NCI-H1092 treated with DMSO at 0.1 percent for 48 hours (cell line): ENCODE measurements at regions not wholly inside any gene's neighbourhood (a gene's known extent, or its start where the extent isn't known, plus 50 kb on each side); places are given as distances from the start of the nearest gene placed in this dataset.

ENCODE experiments used
- DNase-seq: peaks from one replicate; lab custom pipeline; 2025; lab: John Stamatoyannopoulos, UW

DNA sequence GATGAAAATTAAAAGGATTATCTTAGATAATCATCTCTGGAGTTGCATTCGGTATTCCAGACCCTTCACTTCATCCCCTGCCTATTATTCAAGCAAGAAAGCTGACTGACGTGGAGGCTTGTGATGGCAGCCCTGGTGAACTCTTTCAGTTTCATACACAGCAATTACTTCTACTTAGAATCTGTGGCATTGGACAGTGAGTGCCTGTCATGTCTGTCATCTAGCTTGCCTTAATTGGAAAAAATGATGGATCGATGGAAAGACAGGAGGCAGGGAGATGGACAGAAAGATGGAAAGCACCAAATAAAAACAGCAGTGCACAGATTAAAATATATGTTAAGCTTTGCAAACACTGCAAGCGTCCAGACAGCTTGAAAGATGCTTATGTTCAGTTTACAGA, 1371.0 kb upstream of the CDH6 start:
- DNase-seq: no peak

DNA sequence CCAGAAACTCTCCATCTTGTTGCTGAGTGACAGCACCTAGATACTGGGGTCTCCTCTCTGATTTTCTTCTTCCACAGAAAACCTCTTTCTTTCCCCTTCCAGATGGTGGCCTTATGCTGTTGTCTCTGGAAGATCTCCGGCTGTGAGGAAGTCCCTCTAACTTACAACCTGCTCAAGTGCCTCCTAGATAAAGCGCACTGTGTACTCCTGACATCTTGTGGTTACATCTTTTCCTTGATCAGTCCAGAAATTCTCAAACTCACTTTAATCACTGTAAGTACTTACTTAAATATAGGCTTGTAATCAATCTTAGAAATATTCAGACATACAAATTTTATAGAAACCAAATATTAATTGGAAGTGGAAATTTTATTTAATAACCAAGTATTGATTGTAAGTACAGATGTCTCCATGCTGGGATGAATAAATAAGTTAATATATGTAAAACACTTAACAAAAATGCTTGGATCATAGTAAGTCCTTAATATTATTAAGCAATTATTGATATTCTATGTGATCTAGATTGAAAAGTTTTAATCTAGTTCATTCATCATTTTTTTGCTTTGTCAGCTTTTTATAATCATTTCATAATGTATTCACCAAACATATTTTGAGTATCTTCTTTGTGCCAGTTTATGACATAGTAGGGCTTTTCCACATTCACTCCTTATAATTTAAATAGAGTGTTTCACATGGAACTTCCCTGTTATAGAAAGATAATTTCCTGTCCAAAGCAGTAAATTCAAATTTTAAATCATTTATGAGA, 1381.4 kb upstream of the CDH6 start:
- DNase-seq: no peak

DNA sequence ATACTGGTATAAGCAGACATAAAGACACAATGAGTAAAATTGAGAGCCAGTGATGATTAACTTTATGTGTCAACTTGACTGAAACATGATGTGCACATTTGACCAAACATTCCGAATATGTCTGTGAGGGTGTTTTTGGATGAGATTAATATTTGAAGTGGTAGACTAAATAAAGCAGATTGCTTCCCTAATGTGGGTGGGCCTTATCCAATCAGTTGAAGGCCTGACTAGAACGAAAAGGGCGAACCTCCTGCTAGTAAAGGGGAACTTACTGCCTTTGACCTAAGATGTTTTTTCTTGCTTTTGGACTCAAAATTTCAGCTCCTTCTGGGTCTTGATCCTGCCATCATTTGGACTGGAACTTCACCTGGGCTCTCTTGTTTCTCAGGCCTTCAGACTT, 1387.7 kb upstream of the CDH6 start:
- DNase-seq: no peak

DNA sequence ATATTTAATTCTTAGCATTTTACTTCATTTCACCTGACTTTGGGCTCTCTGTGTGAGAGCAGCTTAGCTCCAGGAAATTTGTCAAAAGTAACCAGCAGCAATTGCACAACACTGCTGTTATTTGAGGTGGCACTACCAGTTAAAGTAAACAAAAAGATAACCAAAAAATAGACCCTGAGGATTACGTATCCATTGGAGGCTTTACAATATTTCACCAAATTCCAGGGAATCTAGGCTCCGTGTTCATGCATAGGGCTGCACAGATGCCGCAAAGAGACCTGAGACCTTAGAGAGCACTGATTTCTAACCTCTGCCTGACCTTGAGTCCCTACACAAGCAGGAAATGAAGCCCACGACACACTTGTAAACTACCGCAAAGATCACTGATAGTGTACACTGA, 1392.7 kb upstream of the CDH6 start:
- no peak for DNase-seq

DNA sequence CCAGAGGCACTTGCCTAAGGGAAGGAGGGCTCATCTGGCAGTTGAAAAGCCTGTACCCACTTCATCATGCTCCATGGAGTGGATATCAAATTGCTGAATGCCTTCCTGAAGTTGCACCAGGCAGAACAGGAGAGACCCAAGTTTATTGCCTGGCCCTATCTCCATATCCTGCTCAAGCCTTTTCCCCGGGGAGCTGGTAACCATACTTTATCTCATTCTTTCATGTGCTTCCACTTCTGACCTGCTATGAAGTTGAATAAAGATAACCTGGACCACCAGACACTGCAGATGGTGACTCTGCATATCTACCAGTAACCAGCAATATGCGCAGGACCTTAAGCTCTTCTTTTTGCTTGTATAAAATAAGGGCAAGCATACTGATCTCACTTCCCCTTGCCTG, 1397.5 kb upstream of the CDH6 start:
- peak; percentile 18 for DNase-seq

DNA sequence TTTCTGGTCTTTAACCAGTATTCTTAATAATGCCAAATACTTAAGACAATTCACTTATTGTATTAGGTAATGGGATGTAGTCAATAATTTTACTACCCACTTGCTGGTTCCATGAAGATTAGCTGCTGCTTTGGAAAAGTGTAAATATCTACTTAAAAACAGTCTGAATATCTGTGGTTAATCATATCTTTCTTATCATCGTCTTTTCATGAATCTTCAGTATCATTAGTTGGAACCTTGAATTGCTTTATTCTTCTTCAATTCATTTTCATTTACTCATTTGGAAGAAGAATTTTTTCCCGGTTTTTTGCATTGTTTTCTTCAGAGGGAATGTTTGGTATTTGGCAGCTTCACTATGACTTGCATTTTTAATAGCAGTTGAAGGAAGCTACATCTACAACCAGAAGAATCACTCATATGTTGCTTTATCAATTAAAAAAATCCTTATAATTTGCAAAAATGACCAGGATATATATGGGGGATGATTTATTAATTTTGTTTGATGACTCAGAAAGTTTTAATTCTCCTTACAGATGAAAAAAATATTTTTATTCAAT, 1398.3 kb upstream of the CDH6 start:
- DNase-seq: no peak

DNA sequence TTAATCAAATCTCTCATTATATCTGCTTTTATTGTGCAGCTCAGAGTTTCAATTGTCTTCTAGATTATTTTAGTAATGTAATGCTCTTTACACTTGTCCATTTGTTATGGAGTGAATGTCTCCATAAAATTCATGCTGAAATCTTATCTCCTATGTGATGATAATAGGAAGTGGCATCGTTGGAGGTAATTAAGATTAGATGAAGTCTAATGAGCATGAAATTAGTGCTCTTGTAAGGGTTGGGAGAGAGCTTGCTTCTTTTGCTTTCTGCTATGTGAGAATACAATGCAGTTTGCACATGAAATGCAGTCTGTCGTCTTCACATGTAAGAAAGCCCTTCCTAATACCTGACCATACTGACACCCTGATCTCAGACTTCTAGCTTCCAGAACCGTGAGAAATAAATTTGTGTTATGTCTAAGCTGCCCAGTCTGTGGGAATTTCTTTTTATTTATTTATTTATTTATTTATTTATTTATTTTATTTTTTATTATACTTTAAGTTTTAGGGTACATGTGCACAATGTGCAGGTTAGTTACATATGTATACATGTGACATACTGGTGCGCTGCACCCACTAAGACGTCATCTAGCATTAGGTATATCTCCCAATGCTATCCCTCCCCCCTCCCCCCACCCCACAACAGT, 1399.2 kb upstream of the CDH6 start:
- DNase-seq: no peak

DNA sequence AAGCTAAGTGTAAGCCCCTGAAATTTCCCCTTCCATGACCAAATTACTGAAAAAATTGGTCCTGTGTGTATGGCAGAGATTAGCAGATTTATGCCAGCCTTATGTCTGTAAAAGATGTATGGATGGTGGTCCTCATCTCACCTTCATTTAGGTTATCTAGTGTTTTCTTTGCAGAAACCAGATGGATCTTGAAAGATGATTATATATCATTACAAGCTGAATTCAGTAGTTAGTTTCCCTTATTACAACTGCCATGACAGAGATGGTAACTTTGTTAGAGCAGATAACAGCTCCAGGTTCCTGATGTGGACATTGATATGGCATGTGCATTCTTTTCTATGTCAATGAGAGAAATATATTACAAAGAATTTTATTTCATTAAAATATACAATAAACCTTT, 1403.2 kb upstream of the CDH6 start:
- no peak for DNase-seq

DNA sequence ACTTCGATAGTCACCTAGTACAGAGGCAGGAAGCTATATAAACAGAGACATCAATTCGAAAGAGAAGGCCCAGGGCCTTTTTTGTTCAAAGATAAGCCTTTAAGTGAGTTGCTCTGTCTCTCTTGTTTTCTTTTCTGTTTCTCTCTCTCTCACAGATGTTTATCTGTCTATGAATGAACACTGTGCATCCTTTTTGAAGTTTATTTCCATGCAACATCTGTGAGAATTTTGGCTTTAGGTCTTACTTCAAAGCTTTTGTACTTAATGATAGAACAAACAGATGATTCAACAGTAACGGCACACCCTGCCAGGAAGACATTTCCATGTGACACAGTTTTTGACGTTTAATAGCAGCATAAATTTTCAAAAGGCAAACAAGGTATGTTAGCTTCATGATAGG, 1413.1 kb upstream of the CDH6 start:
- no peak for DNase-seq

DNA sequence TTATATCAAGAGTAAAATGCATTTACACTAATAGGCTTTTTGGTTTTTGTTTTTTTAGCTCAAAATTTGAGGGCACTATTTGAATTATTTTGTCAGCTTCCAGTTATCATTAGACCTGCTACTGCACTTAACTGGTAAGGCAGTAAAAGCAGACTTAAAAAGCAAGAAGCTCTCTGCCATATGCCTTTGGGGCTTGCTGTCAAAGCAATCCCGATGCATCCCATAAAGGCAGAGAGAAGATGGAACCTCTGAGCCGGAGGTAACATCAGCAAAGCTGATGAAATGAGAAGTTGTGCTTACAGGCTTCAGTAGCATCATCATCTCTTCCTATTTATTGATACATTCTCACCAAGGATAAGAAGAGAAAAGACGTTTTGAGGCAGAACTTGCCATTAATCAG, 1414.3 kb upstream of the CDH6 start:
- DNase-seq: no peak

DNA sequence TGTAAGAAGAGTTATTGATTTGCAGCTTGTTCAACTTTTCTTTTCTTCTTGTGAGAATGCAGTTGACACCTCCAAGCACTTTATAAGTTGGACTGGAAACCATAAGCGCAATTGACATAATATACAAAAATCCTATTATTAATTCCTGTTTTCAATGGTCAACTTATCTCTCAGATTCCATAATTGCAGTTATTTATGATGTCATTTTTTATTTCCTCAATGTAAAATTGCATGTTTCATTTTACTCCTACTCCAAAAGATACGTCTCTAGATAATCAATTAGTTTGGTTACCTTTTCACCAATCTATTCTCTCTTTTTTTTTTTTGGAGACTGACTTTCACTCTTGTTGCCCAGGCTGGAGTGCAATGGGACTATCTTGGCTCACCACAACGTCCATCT, 1416.1 kb upstream of the CDH6 start:
- DNase-seq: no peak

DNA sequence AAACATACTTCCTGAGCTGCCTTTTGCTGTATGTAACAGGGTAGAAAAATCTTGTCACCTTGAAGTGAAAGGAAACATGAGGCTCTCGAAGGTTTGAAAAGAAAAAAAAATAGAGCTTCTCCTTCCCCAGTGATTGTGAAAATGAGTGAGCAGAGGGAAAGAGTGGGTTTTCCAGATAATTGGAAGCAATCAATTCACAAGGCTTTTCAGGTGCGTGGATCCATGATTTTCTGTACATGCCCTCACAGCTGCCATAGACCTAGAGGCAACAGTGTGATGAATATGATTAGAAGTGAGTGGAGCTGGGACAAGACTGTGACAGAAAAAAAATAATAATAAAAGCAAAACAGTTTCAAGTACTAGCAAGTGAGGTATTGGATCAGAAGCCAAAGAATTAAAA, 1422.5 kb upstream of the CDH6 start:
- DNase-seq: no peak

DNA sequence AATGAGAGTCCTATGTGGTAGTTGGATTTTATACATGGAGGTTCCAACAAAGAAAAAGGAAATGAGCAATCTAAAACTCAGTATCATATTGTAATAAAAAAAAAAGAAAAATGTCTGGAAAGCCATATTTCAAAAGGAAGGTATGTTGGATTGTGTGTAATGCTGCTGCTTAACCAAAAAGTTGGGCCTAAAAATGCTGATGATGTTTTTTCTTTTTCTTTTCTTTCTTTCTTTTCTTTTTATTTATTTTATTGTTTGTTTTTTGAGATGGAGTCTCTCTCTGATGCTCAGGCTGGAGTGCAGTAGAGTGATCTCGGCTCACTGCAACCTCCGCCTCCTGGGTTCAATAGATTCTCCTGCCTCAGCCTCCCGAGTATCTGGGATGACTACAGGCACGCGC, 1424.0 kb upstream of the CDH6 start:
- DNase-seq: no peak

DNA sequence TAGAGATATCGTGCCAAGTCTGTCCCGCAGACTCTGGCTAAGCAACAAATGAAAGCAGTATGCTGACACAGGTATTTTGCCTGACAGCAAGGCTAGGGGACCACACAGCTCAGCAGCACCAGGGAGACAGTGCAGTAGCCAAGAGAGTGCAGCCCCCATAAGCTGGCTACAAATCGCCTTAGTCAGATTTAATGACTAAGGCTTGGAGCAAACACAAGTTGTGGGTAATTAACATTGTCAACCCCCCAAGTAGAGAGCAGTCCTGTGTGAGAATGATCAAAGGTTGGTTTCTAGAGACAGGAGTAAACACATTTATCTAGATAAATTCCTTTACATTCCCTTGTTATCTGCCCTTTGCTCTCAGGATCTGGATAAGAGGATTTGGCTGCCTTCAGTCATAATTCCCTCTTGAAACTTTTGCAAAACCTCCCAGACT, 1434.5 kb upstream of the CDH6 start:
- no peak for DNase-seq

DNA sequence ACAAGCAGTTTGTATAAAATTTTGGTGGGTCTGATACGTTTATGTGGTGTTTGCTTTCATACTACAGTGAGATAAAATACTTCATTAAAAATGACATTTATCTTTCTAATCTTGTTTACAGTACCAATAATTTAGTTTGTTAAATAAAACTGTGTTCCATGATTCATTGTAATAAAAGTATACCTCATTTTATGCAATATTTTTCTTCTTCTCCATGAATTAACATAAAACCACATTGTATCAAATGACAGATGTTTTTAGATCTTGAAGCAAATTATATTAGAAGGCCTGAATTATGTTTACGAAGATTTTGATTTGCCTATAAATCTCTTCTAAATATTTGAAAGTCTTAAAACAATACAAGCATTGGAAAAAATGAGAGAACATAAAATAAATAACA, 1443.0 kb upstream of the CDH6 start:
- no peak for DNase-seq

DNA sequence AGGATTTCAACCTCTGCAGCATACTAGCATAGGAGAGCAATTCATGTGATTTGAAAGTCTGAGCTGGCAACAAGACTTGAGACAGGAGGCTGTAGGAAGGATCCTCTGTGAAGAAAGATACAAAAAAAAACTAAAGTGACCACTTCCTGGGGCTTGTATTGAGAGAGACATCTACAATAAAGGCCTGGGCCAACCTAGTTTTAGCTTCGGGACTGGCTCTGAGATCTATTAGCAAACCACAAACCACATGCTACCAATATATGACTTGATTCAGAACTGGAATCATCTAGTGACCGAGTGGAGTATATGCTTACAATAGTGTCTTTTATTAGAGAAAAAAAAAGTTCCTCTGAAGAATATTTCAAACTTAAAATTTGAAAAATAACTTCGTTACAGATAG, 1448.9 kb upstream of the CDH6 start:
- no peak for DNase-seq

DNA sequence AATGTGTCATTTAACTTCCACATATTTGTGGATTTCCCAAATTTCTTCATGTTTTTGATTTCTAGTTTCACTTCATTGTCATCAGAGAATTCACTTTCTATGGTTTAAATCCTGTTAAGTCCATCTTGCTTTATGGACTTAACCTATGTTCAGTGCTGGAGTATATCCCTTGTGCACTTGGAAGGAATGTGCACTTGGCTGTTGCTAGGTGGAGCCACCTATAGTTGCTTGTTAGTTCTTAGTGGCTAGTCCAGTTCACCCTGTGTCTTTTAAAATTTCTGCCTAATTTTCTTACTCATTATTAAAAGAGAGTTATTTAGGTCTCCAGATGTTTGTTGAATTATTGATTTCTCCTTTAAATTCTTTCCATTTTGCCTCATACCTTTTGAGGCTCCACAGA, 1472.5 kb upstream of the CDH6 start:
- DNase-seq: no peak

DNA sequence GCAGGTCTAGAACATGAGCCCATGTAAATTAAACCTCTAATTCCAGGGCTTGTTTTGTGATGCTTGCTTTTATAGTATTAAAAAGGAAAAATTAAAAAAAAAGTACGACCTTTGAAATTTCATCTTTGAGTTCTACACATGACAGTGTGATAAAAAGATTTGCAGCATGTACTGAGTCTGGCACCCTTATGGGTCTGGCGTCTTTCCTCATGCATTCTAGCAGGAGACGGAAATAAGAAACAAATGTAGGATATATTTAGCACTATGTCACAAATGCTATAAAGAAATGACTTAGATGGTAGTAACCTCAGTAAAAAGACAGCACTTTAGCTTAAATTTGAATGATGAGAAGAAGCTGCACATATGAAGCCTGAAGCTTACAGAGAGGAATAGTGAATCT, 1474.3 kb upstream of the CDH6 start:
- DNase-seq: no peak

DNA sequence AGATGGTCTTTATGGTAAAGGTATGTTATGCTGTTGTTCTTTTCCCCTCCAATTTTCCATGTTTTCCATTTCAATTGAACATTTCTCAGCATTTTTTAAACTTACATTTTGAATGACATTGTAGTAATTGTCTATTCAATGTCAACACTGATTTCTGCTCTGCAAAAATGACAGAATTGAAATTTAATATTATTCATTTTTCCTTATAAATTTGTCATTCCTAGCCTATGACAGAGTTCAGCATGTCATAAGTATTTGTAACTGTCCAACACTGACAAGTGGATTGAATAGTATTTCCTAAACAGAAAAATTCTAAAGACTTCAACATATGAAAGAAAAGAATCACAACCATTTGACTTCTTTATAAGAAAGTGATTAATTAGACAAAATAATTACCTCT, 1478.3 kb upstream of the CDH6 start:
- DNase-seq: no peak

DNA sequence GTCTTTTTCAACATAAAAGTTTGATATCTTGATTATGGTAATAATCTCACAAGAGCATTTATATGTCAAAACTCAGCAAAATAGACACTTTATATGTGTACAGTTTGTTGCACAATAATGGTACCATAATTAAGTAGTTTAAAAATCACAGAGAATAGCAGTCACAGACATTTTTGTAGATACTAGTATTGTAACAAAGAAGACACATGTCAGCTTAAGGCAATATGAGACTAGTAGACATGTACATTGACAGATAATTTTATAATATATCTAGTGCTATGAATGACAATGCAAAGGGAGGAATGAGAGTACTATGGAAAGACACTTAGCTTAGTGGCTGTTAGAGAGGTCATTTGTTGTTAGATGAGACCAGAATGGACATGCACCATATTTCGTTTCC, 1490.6 kb upstream of the CDH6 start:
- DNase-seq: no peak

DNA sequence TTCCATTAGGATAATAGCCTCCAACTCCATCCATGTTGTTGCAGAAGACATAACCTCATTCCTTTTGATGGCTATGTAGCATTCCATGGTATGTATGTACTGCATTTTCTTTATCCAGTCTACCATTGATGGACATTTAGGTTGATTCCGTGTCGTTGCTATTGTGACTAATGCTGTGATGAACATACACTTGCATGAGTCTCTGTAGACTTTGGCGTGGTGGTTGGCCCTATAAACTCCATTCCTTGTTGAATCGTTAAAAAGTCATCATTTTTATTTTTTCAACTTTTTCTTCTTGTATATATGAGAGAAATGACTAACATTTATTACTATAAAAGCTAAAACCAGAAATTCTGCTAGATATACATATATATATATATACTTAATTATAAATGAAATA, 1491.9 kb upstream of the CDH6 start:
- DNase-seq: no peak

DNA sequence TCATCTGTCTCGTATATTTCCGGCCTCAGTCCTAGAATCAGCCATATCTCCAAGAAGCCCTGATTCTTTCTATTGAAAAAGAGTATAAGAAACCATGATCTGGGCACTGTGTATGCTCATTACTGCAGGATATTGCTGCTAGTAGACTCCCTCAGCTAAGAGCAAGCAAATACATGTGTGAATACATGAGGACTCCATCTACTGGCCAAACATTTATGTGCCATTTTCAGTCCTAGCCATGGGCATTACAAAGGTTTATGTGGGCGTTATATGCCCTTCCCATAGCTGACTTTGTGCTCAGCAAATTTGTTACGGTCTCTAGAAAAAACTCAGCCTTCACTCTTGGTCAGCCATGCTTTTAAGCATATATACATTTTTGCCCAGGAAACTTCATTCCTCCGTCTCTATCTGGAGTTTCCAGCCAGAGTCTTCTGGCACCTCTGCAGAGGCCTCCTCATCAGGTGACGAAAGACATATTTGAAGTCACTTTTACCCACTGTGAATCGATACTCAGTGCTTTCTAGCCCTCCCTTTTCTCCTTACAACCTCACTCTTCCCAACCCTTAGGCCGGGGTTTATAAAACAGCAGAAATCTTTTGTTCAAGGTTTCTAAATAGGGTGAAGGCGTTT, 1495.6 kb upstream of the CDH6 start:
- peak; percentile 26 for DNase-seq

DNA sequence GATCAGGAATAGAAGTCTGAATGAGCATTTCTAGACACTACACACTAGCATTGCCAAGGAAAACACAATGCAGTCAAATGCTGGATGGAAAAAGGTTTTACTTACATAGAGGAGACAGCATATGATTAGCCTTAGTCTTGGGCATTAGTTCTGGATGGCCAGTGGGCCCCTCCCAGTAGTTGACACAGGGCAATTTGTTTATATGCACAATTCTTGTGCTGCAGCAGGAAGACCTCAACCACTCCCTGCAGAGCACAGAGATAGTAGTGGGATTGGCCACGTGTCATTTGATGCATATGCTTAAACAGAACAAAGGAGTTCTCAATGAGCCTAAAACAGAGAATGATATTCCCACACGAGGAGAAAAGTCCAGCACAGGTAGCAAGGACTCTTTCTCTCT, 1496.2 kb upstream of the CDH6 start:
- no peak for DNase-seq
